Right cardiac atrium (tissue), 5 donors: ENCODE measurements at regions not wholly inside any gene's neighbourhood (a gene's known extent, or its start where the extent isn't known, plus 50 kb on each side); places are given as distances from the start of the nearest gene placed in this dataset.
"Not testable (repeated sequence)": the region's sequence is repeated elsewhere in the genome, so short reads cannot be mapped to it uniquely, and the experiment has no call there.

ENCODE experiments used
- ATAC-seq, 2 donors: fragments of 200-7000 bp; cut with Tn5 transposase; one replicate each; pipeline versions ENCODE4 v1.8.0 to v1.9.1; 2020; ENCODE audit warnings: moderate library complexity in 2 of 2, mild to moderate bottlenecking in 1 of 2
- DNase-seq, 3 donors: peaks; one replicate each; pipeline ENCODE4 v3.0.0-alpha.2; 2020
- H3K27ac ChIP-seq: one replicate; pipeline ENCODE4 v1.5.1; 2013; ENCODE audit warnings: mild to moderate bottlenecking, low read length, control low read depth, moderate library complexity
- H3K27me3 ChIP-seq: one replicate; pipeline ENCODE4 v1.6.1; 2013; ENCODE audit not compliant: control insufficient read depth, insufficient read depth
- H3K4me1 ChIP-seq: one replicate; pipeline ENCODE4 v1.6.1; 2013; ENCODE audit warnings: low read length; ENCODE audit not compliant: control insufficient read depth, insufficient read depth
- H3K4me3 ChIP-seq: one replicate; pipeline ENCODE4 v1.5.1; 2013; ENCODE audit warnings: low read length, control low read depth
- H3K9me3 ChIP-seq: one replicate; pipeline ENCODE4 v1.6.1; 2013; ENCODE audit warnings: low read length; ENCODE audit not compliant: control insufficient read depth
- WGBS: extraction: QIAGEN DNeasy Blood & Tissue Kit; methylation state at CpG from one replicate; pipeline ENCODE4 v1.1.7; 2013; 5-methylcytosine and 5-hydroxymethylcytosine counted together
- intact Hi-C, 4 donors: fragments of 100-400 bp; cut with DNase I; formaldehyde crosslinking; loops; one replicate each; pipeline versions ENCODE4 v1.11.0 to v1.14.0; 2022 to 2023
- donor health status: healthy with polysubstance abuse.
- donor health status: DM: no; HTN: yes; CAD: no.
- donor health status: DM: no; HTN: no; CAD: no.
- donor health status: DM: no; HTN: yes; CAD: no; lungs with severe emphysema.
- donor health status: DM: yes; HTN: yes; CAD: no.

GRCh38 chr4:127311924-127312323 lies 320.8 kb upstream of the INTU start:
- intact Hi-C loops, result no loop called here
- H3K4me3 ChIP-seq, result no peak overlapping the region
- ATAC-seq (no peak), DNase-seq (no peak)
- 98% methylated on average over 8 of the region's 8 CpGs for WGBS
- H3K27ac ChIP-seq, result no peak overlapping the region
- H3K9me3 ChIP-seq, result no peaks in the 10 kb centered on the region
- no peaks in the 10 kb centered on the region for H3K27me3 ChIP-seq
- no peaks in the 10 kb centered on the region for H3K4me1 ChIP-seq

GRCh38 chr4:127313767-127314166 lies 319.0 kb upstream of the INTU start:
- DNase-seq (no peak), ATAC-seq (no peak)
- intact Hi-C loops, result no loop called here
- Histone ChIP-seq H3K27ac (no peak overlapping the region), H3K9me3 (no peaks in the 10 kb centered on the region), H3K27me3 (no peaks in the 10 kb centered on the region), H3K4me1 (no peaks in the 10 kb centered on the region), H3K4me3 (no peak overlapping the region)
- WGBS, result 88% methylated on average over 1 of the region's 1 CpG

- Histone ChIP-seq H3K4me3 (no peak overlapping the region), H3K4me1 (no peaks in the 10 kb centered on the region), H3K9me3 (no peaks in the 10 kb centered on the region), H3K27ac (no peak overlapping the region), H3K27me3 (no peaks in the 10 kb centered on the region)
- no peak for ATAC-seq
- 40% methylated on average over 2 of the region's 2 CpGs for WGBS
- no peak for DNase-seq
- intact Hi-C loops, result loop anchor here in 1 of 4 donors (2.0 kb wide), 1 partner anchor 23 kb away; no protein-coding TSS in a partner anchor
Measured at GRCh38 chr4:127327491-127327890, 305.3 kb upstream of the INTU start.

GRCh38 chr4:127335073-127335620 lies 297.6 kb upstream of the INTU start:
- H3K4me3 ChIP-seq, result no peak overlapping the region
- no peaks in the 10 kb centered on the region for H3K4me1 ChIP-seq
- H3K27ac ChIP-seq, result no peak overlapping the region
- intact Hi-C loops, result no loop called here
- DNase-seq, result no peak
- H3K9me3 ChIP-seq, result no peaks in the 10 kb centered on the region
- 38% methylated on average over 1 of the region's 1 CpG for WGBS
- no peak for ATAC-seq
- no peaks in the 10 kb centered on the region for H3K27me3 ChIP-seq

GRCh38 chr4:127335732-127336131 lies 297.0 kb upstream of the INTU start:
- H3K27ac ChIP-seq, result no peak overlapping the region
- no peak for ATAC-seq
- 45% methylated on average over 1 of the region's 1 CpG for WGBS
- intact Hi-C loops, result no loop called here
- no peak for DNase-seq
- H3K4me1 ChIP-seq, result no peaks in the 10 kb centered on the region
- no peak overlapping the region for H3K4me3 ChIP-seq
- H3K9me3 ChIP-seq, result no peaks in the 10 kb centered on the region
- no peaks in the 10 kb centered on the region for H3K27me3 ChIP-seq

GRCh38 chr4:127343123-127343522 lies 289.6 kb upstream of the INTU start:
- DNase-seq, intact Hi-C loops, H3K4me1 ChIP-seq, H3K4me3 ChIP-seq, ATAC-seq, H3K27ac ChIP-seq, H3K9me3 ChIP-seq, H3K27me3 ChIP-seq: not testable (repeated sequence)
- 73% methylated on average over 3 of the region's 3 CpGs for WGBS

GRCh38 chr4:127344071-127344470 lies 288.7 kb upstream of the INTU start:
- Histone ChIP-seq H3K4me1 (no peaks in the 10 kb centered on the region), H3K27me3 (no peaks in the 10 kb centered on the region), H3K27ac (no peak overlapping the region), H3K9me3 (no peaks in the 10 kb centered on the region), H3K4me3 (no peak overlapping the region)
- DNase-seq (no peak), ATAC-seq (no peak)
- intact Hi-C loops, result no loop called here
- WGBS, result 90% methylated on average over 3 of the region's 3 CpGs

- ATAC-seq, result no peak
- intact Hi-C loops, result no loop called here
- H3K27me3 ChIP-seq, result no peaks in the 10 kb centered on the region
- H3K4me1 ChIP-seq, result no peaks in the 10 kb centered on the region
- H3K9me3 ChIP-seq, result no peaks in the 10 kb centered on the region
- no peak overlapping the region for H3K4me3 ChIP-seq
- WGBS, result 38% methylated on average over 2 of the region's 2 CpGs
- no peak for DNase-seq
- H3K27ac ChIP-seq, result no peak overlapping the region
Measured at GRCh38 chr4:127347936-127348335, 284.8 kb upstream of the INTU start.

- Histone ChIP-seq H3K27me3 (no peaks in the 10 kb centered on the region), H3K27ac (no peak overlapping the region), H3K9me3 (no peaks in the 10 kb centered on the region), H3K4me1 (no peaks in the 10 kb centered on the region), H3K4me3 (no peak overlapping the region)
- ATAC-seq, result no peak
- DNase-seq, result peak in 1 of 3 donors; percentile 29
- 58% methylated on average over 7 of the region's 7 CpGs for WGBS
- intact Hi-C loops, result no loop called here
Measured at GRCh38 chr4:127352220-127353113, 280.3 kb upstream of the INTU start.

- DNase-seq (peak in 1 of 3 donors; percentile 31), ATAC-seq (no peak)
- 53% methylated on average over 2 of the region's 2 CpGs for WGBS
- Histone ChIP-seq H3K9me3 (no peaks in the 10 kb centered on the region), H3K4me3 (no peak overlapping the region), H3K27ac (no peak overlapping the region), H3K27me3 (no peaks in the 10 kb centered on the region), H3K4me1 (no peaks in the 10 kb centered on the region)
- intact Hi-C loops, result no loop called here
Measured at GRCh38 chr4:127355743-127356142, 277.0 kb upstream of the INTU start.

GRCh38 chr4:127357765-127358164 lies 275.0 kb upstream of the INTU start:
- no peak overlapping the region for H3K27ac ChIP-seq
- no peaks in the 10 kb centered on the region for H3K9me3 ChIP-seq
- no peak overlapping the region for H3K4me3 ChIP-seq
- DNase-seq (no peak), ATAC-seq (no peak)
- no peaks in the 10 kb centered on the region for H3K4me1 ChIP-seq
- intact Hi-C loops, result no loop called here
- H3K27me3 ChIP-seq, result no peaks in the 10 kb centered on the region
